Activated naive CD4-positive, alpha-beta T cell treated with anti-CD3 and anti-CD28 coated beads, Interleukin-2, amount 50 U/mL, for 16 hours (primary cell): ENCODE measurements at regions not wholly inside any gene's neighbourhood (a gene's known extent, or its start where the extent isn't known, plus 50 kb on each side); places are given as distances from the start of the nearest gene placed in this dataset.
"Not testable (repeated sequence)": the region's sequence is repeated elsewhere in the genome, so short reads cannot be mapped to it uniquely, and the experiment has no call there.

Experiments
- DNase-seq: peaks from one replicate; pipeline ENCODE4 v3.0.0-alpha.2; 2020

- DNase-seq = no peak
Observed at GRCh38 chr6:163707387-163708355, 293.2 kb downstream of the QKI start.

- no peak for DNase-seq
Observed at GRCh38 chr6:163706500-163707087, 292.1 kb downstream of the QKI start.

GRCh38 chr6:163705923-163706322, 291.4 kb downstream of the QKI start:
- no peak for DNase-seq

GRCh38 chr6:163702736-163703135, 288.2 kb downstream of the QKI start:
- DNase-seq = no peak

DNA sequence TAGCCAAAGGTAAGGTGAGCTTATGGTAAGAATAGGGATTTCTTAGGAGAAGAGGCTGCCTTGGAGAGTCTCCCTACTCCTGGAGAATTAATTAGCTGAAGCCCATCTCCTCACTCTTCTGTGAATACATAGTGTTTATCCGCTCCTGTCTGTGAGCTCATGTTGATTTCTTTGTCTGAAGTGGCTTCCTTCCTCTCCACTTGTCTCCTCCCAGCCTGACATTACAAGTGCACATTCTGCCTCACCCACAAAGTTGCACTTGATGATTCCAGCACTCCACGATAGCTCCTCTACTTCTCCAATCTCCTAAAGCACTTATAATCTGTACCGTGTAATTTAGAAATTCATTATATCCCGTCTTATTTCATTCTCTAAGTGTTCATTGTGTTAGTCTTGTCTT, 287.2 kb downstream of the QKI start:
- DNase-seq = no peak

DNA sequence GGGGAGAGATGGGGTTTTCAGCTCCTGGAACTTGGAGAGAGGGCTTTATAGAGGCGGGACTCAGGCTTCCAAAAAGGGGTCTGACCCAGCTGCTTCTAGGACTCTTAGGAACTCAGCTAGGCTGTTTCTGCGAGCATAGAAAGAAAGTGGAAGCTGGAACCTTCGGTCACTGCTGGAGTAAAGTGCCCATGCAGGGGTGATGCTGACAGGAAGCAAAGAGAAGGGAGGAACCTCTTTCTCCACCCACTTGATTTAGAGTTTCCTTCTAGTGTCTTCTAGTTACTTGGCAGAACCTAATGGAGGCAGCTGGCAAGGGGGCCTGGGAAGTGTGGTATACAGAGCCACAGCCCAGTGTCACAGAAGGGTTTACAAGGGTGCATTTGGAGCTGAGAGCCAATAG, 283.6 kb downstream of the QKI start:
- DNase-seq = no peak

GRCh38 chr6:163696311-163696710, 281.8 kb downstream of the QKI start:
- DNase-seq = not testable (repeated sequence)

DNA sequence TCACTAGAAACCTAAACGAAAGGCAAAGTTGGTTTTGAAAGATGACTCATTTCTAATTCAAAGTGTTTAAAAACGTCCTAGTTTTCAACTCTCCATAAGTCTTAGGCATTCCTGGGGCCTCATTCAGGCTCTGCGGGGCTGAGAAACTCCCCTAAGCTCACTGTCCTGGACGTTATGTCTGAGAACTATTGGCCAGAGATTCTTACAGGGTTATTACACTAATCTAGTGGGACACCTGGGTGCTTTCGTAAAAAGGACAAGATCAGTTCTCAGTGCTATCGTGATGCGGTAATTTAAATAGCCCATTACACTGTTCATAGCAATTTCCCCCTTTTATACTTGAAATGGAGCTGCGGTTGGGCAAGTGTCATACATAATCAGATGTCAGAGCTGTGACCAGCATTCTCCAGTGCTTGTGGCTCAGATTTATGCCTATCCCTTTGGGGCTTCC, 280.9 kb downstream of the QKI start:
- no peak for DNase-seq

- no peak for DNase-seq
Observed at GRCh38 chr6:163694988-163695398, 280.5 kb downstream of the QKI start.

DNA sequence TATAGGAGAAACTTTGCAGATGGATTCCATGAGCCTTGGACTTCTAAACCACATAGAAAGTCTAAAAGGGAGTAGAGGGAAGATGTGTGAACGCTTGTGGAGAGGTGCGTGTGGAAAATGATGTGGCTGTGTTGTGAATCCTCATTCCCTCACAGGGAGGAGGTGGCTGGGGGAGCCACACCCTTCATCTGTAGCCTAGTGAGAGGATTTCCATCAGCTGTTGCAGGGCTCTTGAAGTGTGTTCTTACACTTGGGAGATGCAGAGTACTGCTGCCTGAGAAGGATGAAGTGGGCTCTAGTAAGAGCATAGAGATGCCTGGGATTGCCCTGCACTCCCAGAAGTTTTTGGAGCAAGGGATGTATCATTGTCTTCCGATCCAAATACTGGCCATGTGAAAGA, 279.6 kb downstream of the QKI start:
- DNase-seq = no peak

DNA sequence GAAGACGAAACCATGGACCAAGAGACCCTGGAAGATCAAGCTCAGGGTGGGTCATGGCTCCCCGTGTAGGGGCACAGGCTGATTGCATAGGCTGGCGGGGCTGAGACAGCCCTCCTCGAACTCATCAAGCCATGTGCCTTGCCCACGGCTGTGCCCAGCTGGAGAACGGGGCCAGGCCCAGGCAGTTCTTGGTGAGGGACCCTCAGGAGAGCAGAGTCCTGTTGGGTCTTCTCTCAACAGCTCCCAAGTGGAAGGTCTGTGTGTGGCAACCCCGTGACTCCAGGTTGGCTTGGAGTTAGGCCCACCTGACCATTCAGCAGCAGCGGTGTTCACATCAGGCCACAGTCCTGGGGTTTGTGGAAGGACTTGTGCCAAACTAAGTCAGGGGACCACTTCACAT, 276.5 kb downstream of the QKI start:
- no peak for DNase-seq

DNA sequence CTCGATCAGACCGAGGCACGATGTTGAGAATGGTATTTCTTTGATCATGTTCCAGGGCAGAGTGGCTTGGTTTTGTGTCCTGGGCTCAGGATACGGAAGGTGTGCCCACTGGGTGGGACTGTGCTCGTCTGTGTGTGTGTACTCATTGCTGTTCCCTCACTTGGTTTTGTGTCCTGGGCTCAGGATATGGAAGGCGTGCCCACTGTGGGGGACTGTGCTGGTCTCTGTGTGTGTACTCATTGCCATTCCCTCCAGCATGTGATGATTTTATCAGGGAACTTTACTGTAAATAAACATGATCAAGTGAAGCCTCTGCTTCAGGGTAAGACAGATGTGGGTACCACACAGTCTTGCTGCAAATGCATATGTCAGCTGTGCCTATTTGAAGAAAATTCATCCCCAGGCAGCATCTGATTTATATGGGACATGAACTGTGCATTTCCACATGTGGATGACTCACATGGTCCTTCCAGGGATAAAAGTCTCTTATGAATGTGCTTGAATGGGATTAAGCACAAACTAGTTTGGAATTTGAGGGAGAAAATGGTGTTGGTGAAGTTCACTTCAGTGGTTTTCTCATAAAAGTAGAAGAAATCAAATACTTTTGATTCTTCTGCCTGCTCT, 274.3 kb downstream of the QKI start:
- no peak for DNase-seq

GRCh38 chr6:163687075-163687474, 272.6 kb downstream of the QKI start:
- no peak for DNase-seq

- no peak for DNase-seq
Observed at GRCh38 chr6:163686301-163686700, 271.8 kb downstream of the QKI start.

GRCh38 chr6:163683105-163683622, 268.6 kb downstream of the QKI start:
- DNase-seq = no peak

- DNase-seq = no peak
Observed at GRCh38 chr6:163679753-163680152, 265.2 kb downstream of the QKI start.

- DNase-seq = no peak
Observed at GRCh38 chr6:163679012-163679660, 264.6 kb downstream of the QKI start.

GRCh38 chr6:163675611-163676010, 261.1 kb downstream of the QKI start:
- no peak for DNase-seq

- DNase-seq = no peak
Observed at GRCh38 chr6:163672710-163673109, 258.2 kb downstream of the QKI start.

- no peak for DNase-seq
Observed at GRCh38 chr6:163671791-163672190, 257.3 kb downstream of the QKI start.

DNA sequence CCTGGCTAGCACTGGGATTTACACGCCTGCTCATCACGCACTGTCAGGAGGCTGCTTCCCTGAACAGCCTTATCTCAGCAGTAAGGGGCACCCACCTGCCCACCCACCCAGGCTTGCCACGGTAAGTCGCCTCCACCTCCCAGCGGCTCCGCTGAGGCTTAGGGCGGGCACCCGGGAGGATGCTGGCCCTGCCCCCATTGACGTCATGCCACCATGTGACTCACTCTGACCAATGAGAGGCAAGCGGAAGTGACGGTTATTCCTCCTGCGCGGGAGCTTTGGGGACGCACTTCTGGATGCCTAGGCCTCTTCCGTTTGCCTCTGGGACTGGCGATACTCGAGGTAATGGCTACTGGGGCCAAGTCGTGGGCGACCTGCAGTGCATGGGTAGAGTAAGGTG, 256.8 kb downstream of the QKI start:
- DNase-seq = no peak

GRCh38 chr6:163670336-163670735, 255.8 kb downstream of the QKI start:
- DNase-seq = no peak

DNA sequence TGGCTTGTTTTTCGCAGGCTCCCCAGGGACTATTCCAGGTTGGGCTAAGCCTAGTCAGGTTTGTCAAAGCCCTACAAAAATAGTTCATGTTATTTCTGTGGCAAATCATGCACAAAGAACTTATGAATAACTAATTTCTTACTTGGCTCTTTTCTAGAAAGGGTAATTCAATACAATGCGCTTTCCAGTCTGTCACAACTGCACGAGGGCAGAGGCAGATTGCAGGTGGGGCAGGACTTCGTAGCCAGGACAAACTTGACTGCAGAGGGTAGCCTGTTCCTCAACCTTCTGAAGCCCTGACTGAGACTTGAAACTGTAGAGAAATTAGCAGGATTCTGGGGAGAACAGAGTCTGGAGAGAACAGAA, 253.5 kb downstream of the QKI start:
- no peak for DNase-seq
